HuH-7 (cell line): ENCODE measurements at regions not wholly inside any gene's neighbourhood (a gene's known extent, or its start where the extent isn't known, plus 50 kb on each side); places are given as distances from the start of the nearest gene placed in this dataset.
A peak's percentile ranks its signal among the peaks of the same experiment; 100 is the strongest.

Experiments used
- DNase-seq: peaks from one replicate; pipeline ENCODE4 v3.0.0; 2011; ENCODE audit warnings: low spot score

GRCh38 chr3:148162132-148162531 is 535.6 kb upstream of the AGTR1 start:
- DNase-seq = no peak

GRCh38 chr3:148168347-148168746 is 529.4 kb upstream of the AGTR1 start:
- no peak for DNase-seq

- no peak for DNase-seq
Measured at GRCh38 chr3:148173851-148174250, 523.9 kb upstream of the AGTR1 start.

GRCh38 chr3:148175214-148175613 is 522.5 kb upstream of the AGTR1 start:
- DNase-seq = no peak

GRCh38 chr3:148178503-148178902 is 519.2 kb upstream of the AGTR1 start:
- DNase-seq = no peak

GRCh38 chr3:148184798-148185197 is 512.9 kb upstream of the AGTR1 start:
- DNase-seq = no peak

- no peak for DNase-seq
Measured at GRCh38 chr3:148186881-148187280, 510.8 kb upstream of the AGTR1 start.

- no peak for DNase-seq
Measured at GRCh38 chr3:148187296-148187695, 510.4 kb upstream of the AGTR1 start.

- DNase-seq = no peak
Measured at GRCh38 chr3:148190441-148190990, 507.2 kb upstream of the AGTR1 start.

GRCh38 chr3:148191966-148192365 is 505.7 kb upstream of the AGTR1 start:
- DNase-seq = no peak

- no peak for DNase-seq
Measured at GRCh38 chr3:148197061-148197460, 500.6 kb upstream of the AGTR1 start.

- DNase-seq = no peak
Measured at GRCh38 chr3:148202386-148202785, 495.3 kb upstream of the AGTR1 start.

GRCh38 chr3:148203297-148204010 is 494.2 kb upstream of the AGTR1 start:
- DNase-seq = no peak

- no peak for DNase-seq
Measured at GRCh38 chr3:148204131-148204530, 493.6 kb upstream of the AGTR1 start.

- no peak for DNase-seq
Measured at GRCh38 chr3:148205977-148206376, 491.7 kb upstream of the AGTR1 start.

GRCh38 chr3:148206446-148206845 is 491.3 kb upstream of the AGTR1 start:
- DNase-seq = no peak

- no peak for DNase-seq
Measured at GRCh38 chr3:148208975-148209374, 488.7 kb upstream of the AGTR1 start.

- DNase-seq = peak; percentile 6
Measured at GRCh38 chr3:148211725-148212124, 486.0 kb upstream of the AGTR1 start.

- DNase-seq = no peak
Measured at GRCh38 chr3:148214705-148215104, 483.0 kb upstream of the AGTR1 start.

- no peak for DNase-seq
Measured at GRCh38 chr3:148217317-148217716, 480.4 kb upstream of the AGTR1 start.

- no peak for DNase-seq
Measured at GRCh38 chr3:148218222-148218621, 479.5 kb upstream of the AGTR1 start.

- DNase-seq = no peak
Measured at GRCh38 chr3:148219999-148220398, 477.7 kb upstream of the AGTR1 start.

- no peak for DNase-seq
Measured at GRCh38 chr3:148221303-148221702, 476.4 kb upstream of the AGTR1 start.

- no peak for DNase-seq
Measured at GRCh38 chr3:148223266-148223665, 474.4 kb upstream of the AGTR1 start.
